ENCODE measurements at regions not wholly inside any gene's neighbourhood (a gene's known extent, or its start where the extent isn't known, plus 50 kb on each side); places are given as distances from the start of the nearest gene placed in this dataset.
"Not testable (repeated sequence)": the region's sequence is repeated elsewhere in the genome, so short reads cannot be mapped to it uniquely, and the experiment has no call there.

GRCh38 chr3:6326771-6327170 lies 534.1 kb upstream of the GRM7 start:
- POLR2A ChIA-PET = no interaction called here
- FAIRE-seq (no peak), DNase-seq (ENCODE audit: low read depth, low spot score) (no peak)
- intact Hi-C loops (cut with micrococcal nuclease) = no loop called here
- dilution Hi-C loops (cut with MboI; ENCODE audit: extremely low pct_ligation_motif_present, low sequenced_read_pairs) = no loop called here
- no peak overlapping the region for H3K27ac ChIP-seq (ENCODE audit: insufficient read depth, low read depth, low read length)
- no peak overlapping the region for H3K4me3 ChIP-seq (replicated peaks in 1 of 3; ENCODE audit: insufficient read depth in 1 of 3, low read depth in 1 of 3, low read length in 3 of 3)
- no TSS peak for BruUV-seq (replicated peaks)
- no peaks in the 10 kb centered on the region for H4K20me1 ChIP-seq (replicated peaks; ENCODE audit: control insufficient read depth, extremely low read depth, insufficient read depth, low read length)
- no peak overlapping the region for H2AFZ ChIP-seq (ENCODE audit: low read depth, low read length)
- H3K9me1 ChIP-seq (replicated peaks; ENCODE audit: control insufficient read depth, extremely low read depth, insufficient read depth, low read length) = no peaks in the 10 kb centered on the region
- no peaks in the 10 kb centered on the region for H3K36me3 ChIP-seq (ENCODE audit: control insufficient read depth in 2 of 2, extremely low read depth in 1 of 2, insufficient read depth in 2 of 2, low read length in 2 of 2)
- no peaks in the 10 kb centered on the region for H3K79me2 ChIP-seq (ENCODE audit: control insufficient read depth, insufficient read depth, low read length)
- TF ChIP-seq EZH2 (IDR thresholded peaks at IDR 0.05; ENCODE audit: borderline replicate concordance, low read depth, low read length, severe bottlenecking) (no peak), MAX (IDR thresholded peaks at IDR 0.05; ENCODE audit: insufficient read depth, insufficient read length) (no peak), FOS (IDR thresholded peaks at IDR 0.05; ENCODE audit: borderline replicate concordance, insufficient read depth, low read length) (no peak), JUN (IDR thresholded peaks at IDR 0.05; ENCODE audit: borderline replicate concordance, insufficient read depth, insufficient read length, low read depth) (no peak), GATA2 (IDR thresholded peaks at IDR 0.05; ENCODE audit: insufficient read depth, insufficient read length, low read depth, low read length) (no peak), POLR2A (IDR thresholded peaks at IDR 0.05; ENCODE audit: low read depth, low read length) (no peak), CTCF (IDR thresholded peaks at IDR 0.05; ENCODE audit: extremely low read depth in 1 of 2, insufficient read depth in 1 of 2, low read depth in 1 of 2, low read length in 2 of 2) (no peak), MYC (IDR thresholded peaks at IDR 0.05; ENCODE audit: low read depth, low read length) (no peak), POLR2AphosphoS5 (IDR thresholded peaks at IDR 0.05; ENCODE audit: insufficient read depth, low read depth, low read length) (no peak)
- H3K9ac ChIP-seq (replicated peaks; ENCODE audit: extremely low read depth, insufficient read depth, low read length) = no peak overlapping the region
- H3K27me3 ChIP-seq (ENCODE audit: control insufficient read depth in 2 of 2, insufficient read depth in 2 of 2, low read length in 2 of 2) = no peaks in the 10 kb centered on the region
- no peaks in the 10 kb centered on the region for H3K9me3 ChIP-seq (replicated peaks; ENCODE audit: control insufficient read depth, insufficient read depth, low read length)
- no peaks in the 10 kb centered on the region for H3K4me1 ChIP-seq (ENCODE audit: control insufficient read depth, extremely low read depth, insufficient read depth, low read length)
- CTCF ChIA-PET = no interaction called here
- H3K4me2 ChIP-seq (ENCODE audit: insufficient read depth, low read length) = no peak overlapping the region

DNA sequence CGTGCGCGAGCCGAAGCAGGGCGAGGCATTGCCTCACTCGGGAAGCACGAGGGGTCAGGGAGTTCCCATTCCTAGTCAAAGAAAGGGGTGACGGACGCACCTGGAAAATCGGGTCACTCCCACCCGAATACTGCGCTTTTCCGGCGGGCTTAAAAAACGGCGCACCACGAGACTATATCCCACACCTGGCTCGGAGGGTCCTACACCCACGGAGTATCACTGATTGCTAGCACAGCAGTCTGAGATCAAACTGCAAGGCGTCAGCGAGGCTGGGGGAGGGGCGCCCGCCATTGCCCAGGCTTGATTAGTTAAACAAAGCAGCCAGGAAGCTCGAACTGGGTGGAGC lies 520.0 kb upstream of the GRM7 start:
- H3K27ac ChIP-seq (ENCODE audit: insufficient read depth, low read depth, low read length); BruUV-seq (replicated peaks); H3K9me3 ChIP-seq (replicated peaks; ENCODE audit: control insufficient read depth, insufficient read depth, low read length); H3K27me3 ChIP-seq (ENCODE audit: control insufficient read depth in 2 of 2, insufficient read depth in 2 of 2, low read length in 2 of 2); H4K20me1 ChIP-seq (replicated peaks; ENCODE audit: control insufficient read depth, extremely low read depth, insufficient read depth, low read length); POLR2A ChIA-PET; CTCF ChIA-PET; H3K4me1 ChIP-seq (ENCODE audit: control insufficient read depth, extremely low read depth, insufficient read depth, low read length); intact Hi-C loops (cut with micrococcal nuclease); DNase-seq (ENCODE audit: low read depth, low spot score); FAIRE-seq; H3K9ac ChIP-seq (replicated peaks; ENCODE audit: extremely low read depth, insufficient read depth, low read length); H3K9me1 ChIP-seq (replicated peaks; ENCODE audit: control insufficient read depth, extremely low read depth, insufficient read depth, low read length); H2AFZ ChIP-seq (ENCODE audit: low read depth, low read length); H3K4me3 ChIP-seq (replicated peaks in 1 of 3; ENCODE audit: insufficient read depth in 1 of 3, low read depth in 1 of 3, low read length in 3 of 3); dilution Hi-C loops (cut with MboI; ENCODE audit: extremely low pct_ligation_motif_present, low sequenced_read_pairs); H3K79me2 ChIP-seq (ENCODE audit: control insufficient read depth, insufficient read depth, low read length); H3K4me2 ChIP-seq (ENCODE audit: insufficient read depth, low read length); H3K36me3 ChIP-seq (ENCODE audit: control insufficient read depth in 2 of 2, extremely low read depth in 1 of 2, insufficient read depth in 2 of 2, low read length in 2 of 2): not testable (repeated sequence)

Measured in endothelial cell of umbilical vein (primary cell).